A204.1 (cell line): ENCODE measurements at regions not wholly inside any gene's neighbourhood (a gene's known extent, or its start where the extent isn't known, plus 50 kb on each side); places are given as distances from the start of the nearest gene placed in this dataset.
"Not testable (repeated sequence)": the region's sequence is repeated elsewhere in the genome, so short reads cannot be mapped to it uniquely, and the experiment has no call there.

Experiments used
- FAIRE-seq: peaks from 2 replicates; lab custom pipeline; 2012; peaks lifted over from hg19 to GRCh38; lab: Jason Lieb, UNC

- FAIRE-seq: no peak
Observed at GRCh38 chr17:72558971-72559476, 438.2 kb downstream of the SOX9 start.

GRCh38 chr17:72560303-72561247 lies 439.8 kb downstream of the SOX9 start:
- FAIRE-seq: no peak

- FAIRE-seq: no peak
Observed at GRCh38 chr17:72561266-72561665, 440.4 kb downstream of the SOX9 start.

DNA sequence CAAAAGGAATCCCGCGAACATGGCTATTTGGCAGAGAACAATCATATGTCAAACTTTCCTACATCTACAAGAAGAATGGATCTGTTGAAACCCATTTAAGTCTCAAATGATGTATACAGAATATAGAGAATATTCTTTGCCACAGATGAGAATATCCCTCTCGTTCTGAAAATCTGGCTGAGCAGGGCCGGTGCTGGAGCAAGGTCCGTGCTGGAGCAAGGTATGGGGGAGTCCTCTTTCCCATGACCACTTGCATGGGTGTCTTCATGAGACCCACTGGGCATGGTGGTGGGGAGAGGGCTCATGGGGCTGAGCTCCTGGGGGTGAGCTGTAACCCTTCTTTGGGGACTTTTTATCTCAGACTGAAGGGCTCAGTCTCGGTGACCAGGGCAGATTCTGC lies 440.9 kb downstream of the SOX9 start:
- FAIRE-seq: no peak

DNA sequence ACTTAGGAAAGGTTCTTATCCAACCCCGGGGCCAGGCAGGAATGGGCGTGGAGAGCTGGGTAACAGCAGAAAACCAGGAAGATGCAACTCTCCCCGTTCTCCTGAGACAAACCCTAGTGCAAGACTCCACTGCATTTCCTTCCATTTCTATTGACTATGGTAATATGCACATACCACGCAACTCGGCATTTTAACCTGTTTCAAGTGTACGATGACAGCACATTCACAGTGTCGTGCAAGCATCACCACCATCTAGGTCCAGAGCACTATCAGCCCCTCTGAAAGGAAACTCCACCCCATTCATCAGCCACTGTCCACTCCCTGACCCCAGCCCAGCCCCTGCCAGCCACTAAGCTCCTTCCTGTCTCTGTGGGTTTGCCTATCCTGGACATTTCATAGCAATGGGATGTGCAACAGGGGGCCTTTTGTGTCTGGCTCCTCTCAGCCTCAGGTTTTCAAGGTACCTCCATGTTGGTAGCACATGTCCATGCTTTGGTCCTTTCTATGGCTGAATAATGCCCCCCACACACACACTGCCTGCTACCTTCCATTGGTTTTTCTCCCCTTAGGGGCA lies 441.9 kb downstream of the SOX9 start:
- no peak for FAIRE-seq

- no peak for FAIRE-seq
Observed at GRCh38 chr17:72563952-72564351, 443.1 kb downstream of the SOX9 start.

DNA sequence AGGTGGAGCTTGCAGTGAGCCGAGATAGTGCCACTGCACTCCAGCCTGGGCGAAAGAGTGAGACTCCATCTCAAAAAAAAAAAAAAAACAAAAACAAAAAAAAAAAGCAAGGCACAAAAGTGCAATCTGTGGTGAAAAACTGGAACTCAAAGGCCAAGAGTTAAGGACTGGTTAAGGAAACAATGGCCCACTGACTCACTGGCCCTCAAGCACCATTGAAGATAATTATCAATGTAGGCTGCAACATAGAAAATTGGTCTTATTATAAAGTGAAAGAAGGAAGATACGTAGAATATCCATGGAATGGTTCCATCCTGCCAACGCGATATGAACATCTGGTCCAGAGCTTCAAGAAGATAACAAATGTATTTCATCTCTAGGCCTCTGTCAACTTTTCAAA lies 444.2 kb downstream of the SOX9 start:
- FAIRE-seq: no peak

- no peak for FAIRE-seq
Observed at GRCh38 chr17:72565758-72566157, 444.9 kb downstream of the SOX9 start.

DNA sequence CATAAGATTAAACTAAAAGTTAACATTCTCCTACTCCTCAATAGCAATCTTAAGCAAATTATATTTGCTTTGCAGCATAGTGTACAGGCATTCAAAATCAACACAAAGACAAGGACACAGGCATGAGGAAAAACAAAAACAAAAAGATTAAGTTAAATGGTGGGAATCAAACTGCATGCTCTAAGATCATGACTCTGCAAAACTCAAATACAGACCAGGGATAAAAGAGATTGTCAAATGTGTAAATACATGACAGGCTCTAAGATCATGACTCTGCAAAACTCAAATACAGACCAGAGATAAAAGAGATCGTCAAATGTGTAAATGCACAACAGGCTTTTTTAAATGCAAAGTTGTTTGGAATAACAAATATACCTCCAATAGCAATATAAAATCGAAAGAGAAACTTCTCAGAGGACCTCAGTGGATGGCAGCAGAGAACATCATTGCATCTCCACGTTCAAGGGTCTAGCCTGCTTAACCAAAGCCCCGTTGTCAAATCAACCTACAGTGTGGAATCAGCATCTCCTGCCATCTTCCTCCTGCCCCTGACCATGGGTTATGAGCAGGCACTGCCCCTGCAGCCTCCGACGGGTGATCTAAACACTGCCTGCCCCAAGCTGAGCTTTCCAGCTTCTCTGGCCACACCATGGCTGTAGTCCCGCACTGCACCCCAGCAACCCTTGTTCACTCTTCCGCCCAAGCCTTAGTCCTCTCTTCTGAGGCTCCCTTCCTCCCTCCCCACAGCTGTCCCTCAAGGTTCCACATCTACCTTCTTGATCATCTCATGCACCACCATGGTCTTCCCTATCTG lies 446.1 kb downstream of the SOX9 start:
- no peak for FAIRE-seq

DNA sequence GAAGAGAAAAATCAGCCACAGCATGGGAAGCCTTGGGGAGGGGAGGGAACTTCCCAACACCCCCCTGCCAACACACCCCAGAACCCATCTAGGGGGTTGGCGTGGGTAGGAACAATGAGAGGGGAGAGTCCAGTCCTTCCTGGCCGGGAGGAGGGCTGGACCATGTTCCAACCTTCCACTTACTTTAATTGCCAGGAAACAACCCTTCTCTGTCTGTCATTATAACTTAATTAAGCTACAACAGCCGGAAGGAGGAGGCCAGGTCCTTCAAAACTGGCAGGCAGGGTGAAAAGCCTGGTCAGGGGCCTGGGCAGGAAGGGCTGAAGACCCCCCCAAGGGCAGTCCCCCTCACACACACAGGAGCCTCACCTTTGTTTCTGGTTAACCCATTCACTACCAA lies 447.0 kb downstream of the SOX9 start:
- FAIRE-seq: no peak

DNA sequence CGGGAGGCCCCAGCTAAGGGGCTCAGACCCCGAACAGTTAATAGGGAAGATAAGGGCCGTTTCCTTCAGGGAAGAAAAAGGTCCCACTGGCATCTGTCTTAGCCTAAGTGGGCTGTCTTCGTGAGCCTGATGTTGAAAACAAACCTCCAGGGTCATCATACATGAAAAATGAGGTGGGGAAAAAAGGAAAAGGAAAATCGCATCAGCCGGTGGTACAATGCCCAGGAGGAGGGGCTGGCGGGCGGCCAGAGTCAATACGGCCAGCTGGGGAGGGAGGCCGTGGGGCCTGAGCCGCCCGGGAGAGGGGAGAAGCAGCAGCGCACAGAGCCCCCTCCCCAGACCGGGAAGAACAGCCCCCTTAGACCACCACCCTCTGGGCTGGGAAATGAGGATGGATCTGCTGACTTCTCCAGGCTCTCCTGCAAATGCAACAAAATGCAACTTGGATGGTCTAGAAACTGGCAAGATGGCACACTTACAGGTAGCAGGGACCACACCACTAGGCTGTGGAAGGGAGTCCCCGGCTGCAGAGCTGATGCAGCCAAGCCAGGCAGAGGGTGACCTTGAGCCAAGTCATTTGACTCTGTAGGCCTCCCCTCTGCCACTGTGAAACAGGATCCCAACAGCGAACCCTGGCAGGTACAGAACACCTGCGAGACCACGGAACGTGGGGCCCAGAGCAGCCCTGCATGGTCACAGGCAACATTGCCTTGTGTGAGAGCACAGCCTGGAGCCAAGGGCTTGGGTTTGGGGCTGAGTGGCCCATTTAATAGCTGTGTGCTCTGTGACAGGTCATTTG lies 448.5 kb downstream of the SOX9 start:
- no peak for FAIRE-seq

- no peak for FAIRE-seq
Observed at GRCh38 chr17:72571813-72572396, 451.1 kb downstream of the SOX9 start.

DNA sequence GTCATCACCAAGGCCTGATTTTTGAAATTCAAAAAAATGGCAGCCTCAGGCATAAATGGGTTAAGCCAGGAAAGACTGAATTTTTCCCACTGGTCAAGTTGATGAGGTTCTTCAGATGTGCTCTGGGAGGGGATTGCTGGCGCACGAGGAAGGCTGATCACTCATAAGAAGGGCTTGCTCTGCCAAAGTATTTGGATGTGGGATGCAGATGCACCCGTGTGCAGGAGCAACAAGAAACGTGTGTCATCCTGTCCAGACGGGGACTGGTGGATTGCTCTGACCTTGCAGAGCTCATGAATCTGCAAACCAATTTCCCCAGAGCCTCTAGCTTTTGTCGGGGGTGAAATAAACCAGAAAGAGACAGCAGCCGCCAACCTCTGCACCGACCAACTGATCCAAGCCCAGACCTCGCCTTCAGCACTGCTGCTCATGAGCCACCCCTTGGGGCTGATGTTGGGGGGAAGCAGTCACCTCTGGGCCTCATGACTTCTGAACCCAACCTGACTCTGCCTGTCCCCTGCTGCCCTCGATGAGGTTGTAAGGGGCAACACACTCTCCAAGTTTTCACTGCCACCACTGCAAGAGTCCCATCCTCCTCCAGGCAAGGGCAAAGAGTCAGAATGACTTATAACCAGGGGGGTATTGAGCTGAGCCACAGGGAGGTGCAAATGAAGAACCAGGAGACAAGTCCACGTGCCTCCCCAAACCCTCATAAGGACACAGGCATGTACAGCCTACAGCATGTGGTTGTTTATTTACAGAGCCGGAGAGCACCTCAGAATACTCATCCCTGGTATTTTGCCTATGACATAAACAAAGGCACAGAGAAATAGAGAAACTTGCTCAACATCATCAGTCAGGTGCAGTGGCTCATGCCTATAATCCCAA lies 452.0 kb downstream of the SOX9 start:
- FAIRE-seq: no peak

GRCh38 chr17:72573492-72573801 lies 452.6 kb downstream of the SOX9 start:
- not testable (repeated sequence) for FAIRE-seq

DNA sequence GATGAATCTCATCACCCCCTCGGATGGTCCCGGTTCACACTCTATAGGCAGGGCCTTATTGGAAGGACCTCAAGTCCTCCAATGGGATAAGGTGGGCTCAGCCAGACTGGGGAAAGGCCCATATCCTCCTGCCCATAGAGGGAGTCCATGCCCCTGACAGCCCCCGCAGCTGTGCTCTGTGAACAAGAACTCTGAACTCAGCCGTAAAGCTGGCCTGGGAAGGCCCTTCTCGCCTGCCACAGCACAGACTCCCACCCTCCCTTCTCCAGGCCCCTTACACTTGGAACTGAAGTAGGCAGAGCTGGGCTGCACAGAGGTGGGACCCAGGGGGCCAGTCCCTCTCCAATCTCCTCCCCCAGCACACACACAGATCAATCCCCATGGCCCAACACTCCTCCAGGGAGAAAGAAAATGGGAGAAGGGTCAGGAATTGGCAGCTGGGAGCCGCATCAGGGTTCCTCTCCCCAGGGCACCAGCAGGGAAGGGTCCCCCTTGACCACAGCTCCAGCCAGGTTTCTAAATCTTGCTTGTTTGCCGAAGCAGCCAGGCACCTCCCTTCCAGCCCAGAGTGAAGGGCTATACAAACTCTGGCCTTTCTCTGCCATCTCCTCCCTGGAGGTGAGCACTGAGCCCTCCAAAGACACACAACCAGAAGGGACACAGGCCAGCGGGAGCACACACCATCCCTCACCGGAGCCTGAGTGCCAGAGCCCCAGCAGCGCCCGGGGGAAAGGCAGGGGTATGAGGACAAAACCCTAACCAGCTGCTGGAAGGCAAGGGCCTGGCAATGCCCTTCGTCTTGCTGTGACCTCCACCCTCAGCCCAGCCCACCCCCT lies 454.1 kb downstream of the SOX9 start:
- FAIRE-seq: no peak

DNA sequence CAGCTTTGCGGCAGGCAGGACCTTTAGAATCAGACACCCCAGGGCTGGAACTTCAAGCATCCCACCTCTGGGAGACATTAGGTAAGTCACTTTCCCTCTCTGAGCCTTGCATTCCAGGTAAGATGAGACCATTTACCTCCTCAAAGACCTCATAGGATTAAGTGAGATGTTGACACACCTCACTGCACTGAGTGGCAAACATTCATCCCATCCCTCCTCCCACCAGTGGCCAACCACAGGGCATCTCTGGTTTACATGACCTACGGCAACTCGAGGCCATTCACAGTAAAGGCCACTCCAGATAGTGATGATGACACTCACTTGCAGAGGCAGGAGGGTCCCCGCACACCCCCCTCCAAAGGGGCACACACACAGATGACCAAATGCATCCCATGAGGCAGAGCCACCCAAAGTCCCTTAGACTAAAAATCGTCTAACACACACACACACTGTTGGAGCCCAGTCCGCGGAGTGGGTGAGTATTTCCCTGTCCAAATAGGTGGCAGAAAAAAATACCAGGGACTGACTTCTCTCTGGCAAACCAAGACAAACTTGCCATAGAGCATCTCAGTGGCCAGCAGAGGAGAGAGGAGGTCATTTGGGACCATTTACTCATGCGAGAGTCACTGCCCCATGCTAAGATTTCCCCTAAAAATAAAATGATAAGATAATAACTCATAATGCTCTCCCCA lies 454.9 kb downstream of the SOX9 start:
- FAIRE-seq: no peak

- no peak for FAIRE-seq
Observed at GRCh38 chr17:72576289-72576759, 455.5 kb downstream of the SOX9 start.

- FAIRE-seq: no peak
Observed at GRCh38 chr17:72578817-72579470, 458.1 kb downstream of the SOX9 start.

GRCh38 chr17:72579990-72580320 lies 459.1 kb downstream of the SOX9 start:
- no peak for FAIRE-seq
